ENCODE measurements at regions not wholly inside any gene's neighbourhood (a gene's known extent, or its start where the extent isn't known, plus 50 kb on each side); places are given as distances from the start of the nearest gene placed in this dataset.
"Not testable (repeated sequence)": the region's sequence is repeated elsewhere in the genome, so short reads cannot be mapped to it uniquely, and the experiment has no call there.

- WGBS, 2 experiments (ENCODE audit: extremely low coverage in 2 of 2, insufficient read length in 1 of 2), result no CpG with 5 or more reads among the region's 3 CpGs
- H2BK120ac ChIP-seq (ENCODE audit: low read depth, low read length); H4K8ac ChIP-seq (ENCODE audit: low read depth in 2 of 2, low read length in 2 of 2); H4K5ac ChIP-seq (ENCODE audit: low read depth, low read length); H3K9me3 ChIP-seq (ENCODE audit: control insufficient read depth, insufficient read depth, low read length); H3K4me1 ChIP-seq (ENCODE audit: control insufficient read depth, insufficient read depth, low read length); DNase-seq; H2BK15ac ChIP-seq (ENCODE audit: low read depth, low read length); H3K27ac ChIP-seq (ENCODE audit: insufficient read depth, low read length); H3K9ac ChIP-seq (ENCODE audit: low read depth, low read length); POLR2A ChIA-PET (ENCODE audit: unreplicated experiment); H3K56ac ChIP-seq (ENCODE audit: extremely low read depth, insufficient read depth, low read length); H3K23ac ChIP-seq (ENCODE audit: low read depth, low read length); H2AK9ac ChIP-seq (replicated peaks; ENCODE audit: low read depth, low read length, poor library complexity); H2AK5ac ChIP-seq (ENCODE audit: low read depth, low read length); H2AFZ ChIP-seq (replicated peaks; ENCODE audit: low read length, poor library complexity); H3K9me1 ChIP-seq (ENCODE audit: insufficient read depth, low read length); H3K27me3 ChIP-seq (ENCODE audit: control insufficient read depth, insufficient read depth, low read length); H3K18ac ChIP-seq (ENCODE audit: low read depth, low read length); intact Hi-C loops (cut with micrococcal nuclease); ATAC-seq (ENCODE audit: low read depth); dilution Hi-C loops (cut with HindIII; ENCODE audit: low sequenced_read_pairs, unreplicated experiment); H3K4ac ChIP-seq (ENCODE audit: low read depth, low read length); H3K14ac ChIP-seq (replicated peaks; ENCODE audit: low read depth, low read length); BruUV-seq (replicated peaks); in situ Hi-C loops (cut with MboI; ENCODE audit: low sequenced_read_pairs); H3K4me2 ChIP-seq (ENCODE audit: low read depth, low read length); H3K36me3 ChIP-seq (ENCODE audit: control insufficient read depth, insufficient read depth, low read length); H4K20me1 ChIP-seq (ENCODE audit: insufficient read depth, low read length); H3K79me1 ChIP-seq (ENCODE audit: low read depth in 1 of 2, low read length in 2 of 2); H3K4me3 ChIP-seq (ENCODE audit: insufficient read depth, low read depth, low read length); CTCF ChIA-PET; H2BK5ac ChIP-seq (ENCODE audit: low read depth, low read length, poor library complexity, severe bottlenecking); H4K91ac ChIP-seq (ENCODE audit: insufficient read depth, low read depth, low read length); H2BK20ac ChIP-seq (ENCODE audit: low read depth, low read length): not testable (repeated sequence)
These were observed 52.9 kb upstream of the CSF1 start for GRCh38 chr1:109857702-109858101.

DNA sequence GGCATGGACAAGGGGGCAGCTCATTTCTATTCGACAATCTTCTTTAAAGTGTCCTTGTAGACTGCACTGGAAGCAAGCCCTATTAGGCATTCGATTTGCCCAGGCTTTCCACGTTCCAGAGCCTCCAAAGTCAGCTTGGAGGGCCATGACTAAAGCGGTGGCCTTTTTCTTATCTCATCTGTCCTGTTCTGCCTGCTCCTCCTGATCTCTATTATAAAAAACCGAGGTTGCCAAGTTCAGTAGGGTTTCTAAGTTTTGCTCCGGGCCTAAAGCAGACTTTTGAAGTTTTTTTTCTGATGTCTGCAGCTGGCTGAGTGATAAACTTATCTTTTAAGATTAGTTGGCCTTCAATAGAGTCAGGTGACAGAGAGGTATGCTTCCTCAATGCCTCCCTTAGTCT lies 54.7 kb upstream of the CSF1 start:
- DNase-seq; H3K56ac ChIP-seq (ENCODE audit: extremely low read depth, insufficient read depth, low read length); H3K79me1 ChIP-seq (ENCODE audit: low read depth in 1 of 2, low read length in 2 of 2); CTCF ChIA-PET; intact Hi-C loops (cut with micrococcal nuclease); H2BK20ac ChIP-seq (ENCODE audit: low read depth, low read length); dilution Hi-C loops (cut with HindIII; ENCODE audit: low sequenced_read_pairs, unreplicated experiment); H4K8ac ChIP-seq (ENCODE audit: low read depth in 2 of 2, low read length in 2 of 2); H3K14ac ChIP-seq (replicated peaks; ENCODE audit: low read depth, low read length); H3K4me3 ChIP-seq (ENCODE audit: insufficient read depth, low read depth, low read length); H2BK5ac ChIP-seq (ENCODE audit: low read depth, low read length, poor library complexity, severe bottlenecking); H3K27ac ChIP-seq (ENCODE audit: insufficient read depth, low read length); H2AK5ac ChIP-seq (ENCODE audit: low read depth, low read length); BruUV-seq (replicated peaks); H3K18ac ChIP-seq (ENCODE audit: low read depth, low read length); H3K9me3 ChIP-seq (ENCODE audit: control insufficient read depth, insufficient read depth, low read length); H3K4ac ChIP-seq (ENCODE audit: low read depth, low read length); H2BK15ac ChIP-seq (ENCODE audit: low read depth, low read length); POLR2A ChIA-PET (ENCODE audit: unreplicated experiment); H3K36me3 ChIP-seq (ENCODE audit: control insufficient read depth, insufficient read depth, low read length); H4K5ac ChIP-seq (ENCODE audit: low read depth, low read length); in situ Hi-C loops (cut with MboI; ENCODE audit: low sequenced_read_pairs); H4K20me1 ChIP-seq (ENCODE audit: insufficient read depth, low read length); H2BK120ac ChIP-seq (ENCODE audit: low read depth, low read length); H3K9ac ChIP-seq (ENCODE audit: low read depth, low read length); ATAC-seq (ENCODE audit: low read depth); H2AFZ ChIP-seq (replicated peaks; ENCODE audit: low read length, poor library complexity); H2AK9ac ChIP-seq (replicated peaks; ENCODE audit: low read depth, low read length, poor library complexity); H3K4me2 ChIP-seq (ENCODE audit: low read depth, low read length); H4K91ac ChIP-seq (ENCODE audit: insufficient read depth, low read depth, low read length); H3K4me1 ChIP-seq (ENCODE audit: control insufficient read depth, insufficient read depth, low read length); H3K23ac ChIP-seq (ENCODE audit: low read depth, low read length); H3K9me1 ChIP-seq (ENCODE audit: insufficient read depth, low read length); H3K27me3 ChIP-seq (ENCODE audit: control insufficient read depth, insufficient read depth, low read length): not testable (repeated sequence)
- WGBS, 2 experiments (ENCODE audit: extremely low coverage in 2 of 2, insufficient read length in 1 of 2), result 86% methylated on average over 1 of the region's 6 CpGs; no CpG with 5 or more reads in 1 of the 2 experiments
